ENCODE measurements at regions not wholly inside any gene's neighbourhood (a gene's known extent, or its start where the extent isn't known, plus 50 kb on each side); places are given as distances from the start of the nearest gene placed in this dataset.

GRCh38 chr12:75888874-75889613 is 142.5 kb downstream of the PHLDA1 start:
- no peak for TF ChIP-seq POLR2A (IDR thresholded peaks at IDR 0.05)
- TF ChIP-seq CTCF (IDR thresholded peaks at IDR 0.05) = no peak

All from thyroid gland (tissue), 4 donors.